ENCODE measurements at regions not wholly inside any gene's neighbourhood (a gene's known extent, or its start where the extent isn't known, plus 50 kb on each side); places are given as distances from the start of the nearest gene placed in this dataset.

DNA sequence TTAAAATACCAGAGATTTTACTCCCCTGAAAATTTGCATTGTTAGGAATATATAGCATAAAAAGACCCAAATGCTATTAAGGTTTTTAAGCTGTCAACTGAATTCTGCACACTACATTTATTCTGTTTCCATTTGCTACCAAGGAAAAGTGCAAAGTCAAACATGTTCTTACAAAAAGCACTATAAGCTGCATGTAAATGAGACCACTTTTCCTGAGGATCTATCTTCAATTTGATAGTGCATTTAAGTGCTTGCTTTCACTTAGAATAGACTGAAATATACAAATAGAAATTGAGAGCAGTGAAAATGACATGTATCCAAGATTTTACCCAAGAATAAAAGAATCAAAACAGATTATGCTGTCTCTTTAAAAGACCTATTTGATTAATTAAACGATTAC lies 1216.2 kb downstream of the ROBO2 start:
- TF ChIP-seq, protein P1, sequence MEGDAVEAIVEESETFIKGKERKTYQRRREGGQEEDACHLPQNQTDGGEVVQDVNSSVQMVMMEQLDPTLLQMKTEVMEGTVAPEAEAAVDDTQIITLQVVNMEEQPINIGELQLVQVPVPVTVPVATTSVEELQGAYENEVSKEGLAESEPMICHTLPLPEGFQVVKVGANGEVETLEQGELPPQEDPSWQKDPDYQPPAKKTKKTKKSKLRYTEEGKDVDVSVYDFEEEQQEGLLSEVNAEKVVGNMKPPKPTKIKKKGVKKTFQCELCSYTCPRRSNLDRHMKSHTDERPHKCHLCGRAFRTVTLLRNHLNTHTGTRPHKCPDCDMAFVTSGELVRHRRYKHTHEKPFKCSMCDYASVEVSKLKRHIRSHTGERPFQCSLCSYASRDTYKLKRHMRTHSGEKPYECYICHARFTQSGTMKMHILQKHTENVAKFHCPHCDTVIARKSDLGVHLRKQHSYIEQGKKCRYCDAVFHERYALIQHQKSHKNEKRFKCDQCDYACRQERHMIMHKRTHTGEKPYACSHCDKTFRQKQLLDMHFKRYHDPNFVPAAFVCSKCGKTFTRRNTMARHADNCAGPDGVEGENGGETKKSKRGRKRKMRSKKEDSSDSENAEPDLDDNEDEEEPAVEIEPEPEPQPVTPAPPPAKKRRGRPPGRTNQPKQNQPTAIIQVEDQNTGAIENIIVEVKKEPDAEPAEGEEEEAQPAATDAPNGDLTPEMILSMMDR (IDR thresholded peaks at IDR 0.05): no peak
- no peak for TF ChIP-seq POLR2A (IDR thresholded peaks at IDR 0.05)

Measured in Peyer's patch (tissue), 4 donors.